ENCODE measurements at regions not wholly inside any gene's neighbourhood (a gene's known extent, or its start where the extent isn't known, plus 50 kb on each side); places are given as distances from the start of the nearest gene placed in this dataset.

GRCh38 chr16:11401161-11402050, 56.1 kb downstream of the RMI2 start:
- DNase-seq (ENCODE audit: low read depth, low spot score), result peak; percentile 36

GRCh38 chr16:11402051-11402744, 56.9 kb downstream of the RMI2 start:
- DNase-seq (ENCODE audit: low read depth, low spot score), result no peak

GRCh38 chr16:11402745-11403533, 57.7 kb downstream of the RMI2 start:
- no peak for DNase-seq (ENCODE audit: low read depth, low spot score)

- DNase-seq (ENCODE audit: low read depth, low spot score), result no peak
Measured at GRCh38 chr16:11403534-11403795, 58.2 kb downstream of the RMI2 start.

- DNase-seq (ENCODE audit: low read depth, low spot score), result no peak
Measured at GRCh38 chr16:11403920-11404319, 58.7 kb downstream of the RMI2 start.

- no peak for DNase-seq (ENCODE audit: low read depth, low spot score)
Measured at GRCh38 chr16:11404603-11405002, 59.3 kb downstream of the RMI2 start.

GRCh38 chr16:11405331-11406176, 60.3 kb downstream of the RMI2 start:
- DNase-seq (ENCODE audit: low read depth, low spot score), result peak; percentile 34

GRCh38 chr16:11406177-11406560, 60.9 kb downstream of the RMI2 start:
- DNase-seq (ENCODE audit: low read depth, low spot score), result no peak

GRCh38 chr16:11407047-11407982, 62.1 kb downstream of the RMI2 start:
- DNase-seq (ENCODE audit: low read depth, low spot score), result peak; percentile 82

GRCh38 chr16:11408216-11408615, 63.0 kb downstream of the RMI2 start:
- DNase-seq (ENCODE audit: low read depth, low spot score), result no peak

- DNase-seq (ENCODE audit: low read depth, low spot score), result no peak
Measured at GRCh38 chr16:11409398-11409797, 64.1 kb downstream of the RMI2 start.

GRCh38 chr16:11410376-11411058, 65.3 kb downstream of the RMI2 start:
- peak; percentile 23 for DNase-seq (ENCODE audit: low read depth, low spot score)

GRCh38 chr16:11411059-11411550, 65.8 kb downstream of the RMI2 start:
- no peak for DNase-seq (ENCODE audit: low read depth, low spot score)

GRCh38 chr16:11412175-11412904, 67.1 kb downstream of the RMI2 start:
- no peak for DNase-seq (ENCODE audit: low read depth, low spot score)

- no peak for DNase-seq (ENCODE audit: low read depth, low spot score)
Measured at GRCh38 chr16:11412965-11413887, 68.0 kb downstream of the RMI2 start.

GRCh38 chr16:11413907-11414595, 68.8 kb downstream of the RMI2 start:
- DNase-seq (ENCODE audit: low read depth, low spot score), result no peak
